Adrenal gland (tissue), 9 donors: ENCODE measurements at regions not wholly inside any gene's neighbourhood (a gene's known extent, or its start where the extent isn't known, plus 50 kb on each side); places are given as distances from the start of the nearest gene placed in this dataset.
"Not testable (repeated sequence)": the region's sequence is repeated elsewhere in the genome, so short reads cannot be mapped to it uniquely, and the experiment has no call there.

ENCODE experiments used
- DNase-seq, 7 donors: peaks; one replicate each; pipeline ENCODE4 v3.0.0-alpha.2; 2019 to 2020
- H3K27ac ChIP-seq, 5 donors: fragments of 200-600 bp; sonication (generic) in 4 of 5; 1 replicate in 3 of 5; 2 replicates in 2 of 5; pipeline versions ENCODE4 v1.5.1 to v1.8.0; 2016 to 2020; ENCODE audit warnings: mild to moderate bottlenecking in 1 of 5
- H3K27me3 ChIP-seq: fragments of 200-600 bp; 2 replicates; pipeline ENCODE4 v1.8.0; 2021
- H3K36me3 ChIP-seq, 2 donors: fragments of 200-600 bp; replicated peaks in 1 of 2; 1 replicate in 1 of 2; 2 replicates in 1 of 2; pipeline versions ENCODE4 v1.5.1 to v1.8.0; 2018 to 2022
- H3K4me1 ChIP-seq, 2 donors: fragments of 200-600 bp; replicated peaks in 1 of 2; 1 replicate in 1 of 2; 2 replicates in 1 of 2; pipeline versions ENCODE4 v1.5.1 to v1.8.0; 2018 to 2021
- H3K4me3 ChIP-seq, 4 donors: fragments of 200-600 bp; sonication (generic) in 3 of 4; one replicate each; pipeline ENCODE4 v1.5.1; 2016 to 2018
- H3K9me3 ChIP-seq, 3 donors: fragments of 200-600 bp; sonication (generic) in 1 of 3; replicated peaks in 1 of 3; 1 replicate in 2 of 3; 2 replicates in 1 of 3; pipeline versions ENCODE4 v1.5.1 to v1.8.0; 2016 to 2021
- WGBS, 4 donors: extraction: QIAGEN DNeasy Blood & Tissue Kit in 2 of 4; methylation state at CpG; one replicate each; pipeline versions ENCODE4 v1.1.5 to v1.1.7; 2013 to 2017; 5-methylcytosine and 5-hydroxymethylcytosine counted together
- intact Hi-C, 2 donors: fragments of 100-400 bp; cut with DNase I; formaldehyde crosslinking; loops; one replicate each; pipeline versions ENCODE4 v1.14.1 to v1.15.0; 2022 to 2023
- donor health status: healthy with polysubstance abuse.
- donor health status: Bipolar disorder and iron deficiency.
- donor health status: DM: yes; HTN: yes; CAD: no.
- donor health status: DM: no; HTN: no; CAD: no.
- donor health status: DM: no; HTN: no; CAD: no.

- H3K4me1 ChIP-seq, H3K27ac ChIP-seq, H3K36me3 ChIP-seq, H3K9me3 ChIP-seq, H3K27me3 ChIP-seq, DNase-seq, intact Hi-C loops, H3K4me3 ChIP-seq: not testable (repeated sequence)
- WGBS, 4 donors, result 75 to 86% (median 82%) methylated on average over 13 to 36 of the region's 50 CpGs
Observed at GRCh38 chr21:9811223-9812004, 710.0 kb upstream of the TPTE start.

- H3K36me3 ChIP-seq, H3K4me1 ChIP-seq, H3K4me3 ChIP-seq, H3K27me3 ChIP-seq, intact Hi-C loops, H3K9me3 ChIP-seq, H3K27ac ChIP-seq, DNase-seq: not testable (repeated sequence)
- 40 to 81% (median 72%) methylated on average over 8 to 25 of the region's 35 CpGs; no CpG with 5 or more reads in 1 of the 4 donors for WGBS, 4 donors
Observed at GRCh38 chr21:9812507-9812906, 708.9 kb upstream of the TPTE start.

- WGBS, 4 donors, result 80 to 96% (median 85%) methylated on average over 4 to 38 of the region's 57 CpGs; no CpG with 5 or more reads in 1 of the 4 donors
- H3K27ac ChIP-seq, H3K9me3 ChIP-seq, H3K4me1 ChIP-seq, DNase-seq, H3K36me3 ChIP-seq, intact Hi-C loops, H3K4me3 ChIP-seq, H3K27me3 ChIP-seq: not testable (repeated sequence)
Observed at GRCh38 chr21:9813894-9814814, 707.2 kb upstream of the TPTE start.

DNA sequence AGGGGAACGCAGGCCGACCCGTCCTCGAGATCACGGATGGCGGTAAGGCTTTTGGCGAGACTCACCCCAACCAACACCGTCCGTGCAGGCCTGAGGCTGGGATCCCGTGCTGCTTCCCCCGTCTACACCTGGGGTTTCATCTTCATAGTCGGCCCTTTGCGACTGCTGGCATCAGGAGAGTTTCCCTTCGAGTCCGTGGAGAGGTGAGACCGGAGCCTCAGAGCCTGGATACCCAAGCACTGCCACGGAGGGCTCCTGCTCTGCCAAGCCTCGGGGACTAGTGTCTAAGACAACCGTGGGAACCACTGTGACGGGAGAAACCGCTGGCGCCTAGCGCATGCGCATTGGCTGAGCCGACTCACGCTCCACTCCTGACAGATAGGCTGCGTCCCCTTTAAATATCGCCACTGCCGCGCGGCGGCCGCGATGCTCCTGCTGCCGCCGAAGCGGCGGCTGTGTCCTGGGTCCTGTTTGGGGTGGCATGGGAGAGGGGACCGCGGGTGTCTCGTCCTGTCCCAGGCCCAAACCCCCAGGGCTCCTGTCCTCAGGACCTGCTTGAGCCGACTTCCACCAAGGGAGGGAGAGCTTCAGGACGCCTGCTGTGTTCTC is 706.1 kb upstream of the TPTE start:
- H3K36me3 ChIP-seq, H3K4me1 ChIP-seq, H3K27me3 ChIP-seq, intact Hi-C loops, H3K9me3 ChIP-seq, DNase-seq, H3K4me3 ChIP-seq, H3K27ac ChIP-seq: not testable (repeated sequence)
- WGBS, 4 donors, result 68 to 81% methylated on average over 7 to 32 of the region's 43 CpGs; no CpG with 5 or more reads in 2 of the 4 donors

DNA sequence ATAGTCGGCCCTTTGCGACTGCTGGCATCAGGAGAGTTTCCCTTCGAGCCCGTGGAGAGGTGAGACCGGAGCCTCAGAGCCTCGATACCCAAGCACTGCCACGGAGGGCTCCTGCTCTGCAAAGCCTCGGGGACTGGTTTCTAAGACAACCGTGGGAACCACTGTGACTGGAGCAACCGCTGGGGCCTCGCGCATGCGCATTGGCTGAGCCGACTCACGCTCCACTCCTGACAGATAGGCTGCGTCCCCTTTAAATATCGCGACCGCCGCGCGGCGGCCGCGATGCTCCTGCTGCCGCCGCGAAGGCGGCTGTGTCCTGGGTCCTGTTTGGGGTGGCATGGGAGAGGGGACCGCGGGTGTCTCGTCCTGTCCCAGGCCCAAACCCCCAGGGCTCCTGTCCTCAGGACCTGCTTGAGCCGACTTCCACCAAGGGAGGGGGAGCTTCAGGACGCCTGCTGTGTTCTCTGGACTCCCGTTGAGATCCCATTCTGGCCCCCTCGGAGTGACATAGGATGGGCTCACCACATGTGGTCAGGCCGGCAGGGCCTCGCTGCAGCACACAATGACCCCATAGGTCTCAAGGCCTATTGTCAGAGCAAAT is 704.5 kb upstream of the TPTE start:
- H3K27ac ChIP-seq, H3K4me1 ChIP-seq, H3K4me3 ChIP-seq, H3K9me3 ChIP-seq, DNase-seq, H3K27me3 ChIP-seq, intact Hi-C loops, H3K36me3 ChIP-seq: not testable (repeated sequence)
- 79 to 82% methylated on average over 15 to 25 of the region's 38 CpGs; no CpG with 5 or more reads in 2 of the 4 donors for WGBS, 4 donors

GRCh38 chr21:9817841-9818441 is 703.4 kb upstream of the TPTE start:
- H3K4me1 ChIP-seq, intact Hi-C loops, H3K27me3 ChIP-seq, H3K4me3 ChIP-seq, H3K36me3 ChIP-seq, H3K9me3 ChIP-seq, H3K27ac ChIP-seq, DNase-seq: not testable (repeated sequence)
- WGBS, 4 donors, result 79% methylated on average over 19 of the region's 43 CpGs; no CpG with 5 or more reads in 3 of the 4 donors

DNA sequence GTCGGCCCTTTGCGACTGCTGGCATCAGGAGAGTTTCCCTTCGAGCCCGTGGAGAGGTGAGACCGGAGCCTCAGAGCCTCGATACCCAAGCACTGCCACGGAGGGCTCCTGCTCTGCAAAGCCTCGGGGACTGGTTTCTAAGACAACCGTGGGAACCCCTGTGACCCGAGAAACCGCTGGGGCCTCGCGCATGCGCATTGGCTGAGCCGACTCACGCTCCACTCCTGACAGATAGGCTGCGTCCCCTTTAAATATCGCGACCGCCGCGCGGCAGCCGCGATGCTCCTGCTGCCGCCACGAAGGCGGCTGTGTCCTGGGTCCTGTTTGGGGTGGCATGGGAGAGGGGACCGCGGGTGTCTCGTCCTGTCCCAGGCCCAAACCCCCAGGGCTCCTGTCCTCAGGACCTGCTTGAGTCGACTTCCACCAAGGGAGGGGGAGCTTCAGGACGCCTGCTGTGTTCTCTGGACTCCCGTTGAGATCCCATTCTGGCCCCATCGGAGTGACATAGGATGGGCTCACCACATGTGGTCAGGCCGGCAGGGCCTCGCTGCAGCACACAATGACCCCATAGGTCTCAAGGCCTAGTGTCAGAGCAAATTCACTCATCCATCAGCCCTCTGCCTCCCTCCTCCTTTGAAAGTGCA is 701.7 kb upstream of the TPTE start:
- H3K4me3 ChIP-seq, H3K27ac ChIP-seq, H3K27me3 ChIP-seq, H3K9me3 ChIP-seq, H3K36me3 ChIP-seq, H3K4me1 ChIP-seq, DNase-seq, intact Hi-C loops: not testable (repeated sequence)
- 72 to 80% methylated on average over 3 to 31 of the region's 37 CpGs; no CpG with 5 or more reads in 2 of the 4 donors for WGBS, 4 donors

- H3K9me3 ChIP-seq, DNase-seq, H3K4me1 ChIP-seq, H3K27ac ChIP-seq, H3K36me3 ChIP-seq, intact Hi-C loops, H3K27me3 ChIP-seq, H3K4me3 ChIP-seq: not testable (repeated sequence)
- WGBS, 4 donors, result 67 to 89% (median 73%) methylated on average over 3 to 18 of the region's 20 CpGs
Observed at GRCh38 chr21:9820579-9820978, 700.8 kb upstream of the TPTE start.

GRCh38 chr21:9821472-9821871 is 699.9 kb upstream of the TPTE start:
- H3K4me3 ChIP-seq, H3K27ac ChIP-seq, DNase-seq, H3K27me3 ChIP-seq, H3K4me1 ChIP-seq, H3K36me3 ChIP-seq, intact Hi-C loops, H3K9me3 ChIP-seq: not testable (repeated sequence)
- 67 to 77% (median 75%) methylated on average over 17 to 18 of the region's 20 CpGs for WGBS, 4 donors
